Femur (tissue), 1 donor: ENCODE measurements at regions not wholly inside any gene's neighbourhood (a gene's known extent, or its start where the extent isn't known, plus 50 kb on each side); places are given as distances from the start of the nearest gene placed in this dataset.

Experiments used
- DNase-seq: peaks from one replicate; pipeline ENCODE4 v3.0.0-alpha.2; 2017

DNA sequence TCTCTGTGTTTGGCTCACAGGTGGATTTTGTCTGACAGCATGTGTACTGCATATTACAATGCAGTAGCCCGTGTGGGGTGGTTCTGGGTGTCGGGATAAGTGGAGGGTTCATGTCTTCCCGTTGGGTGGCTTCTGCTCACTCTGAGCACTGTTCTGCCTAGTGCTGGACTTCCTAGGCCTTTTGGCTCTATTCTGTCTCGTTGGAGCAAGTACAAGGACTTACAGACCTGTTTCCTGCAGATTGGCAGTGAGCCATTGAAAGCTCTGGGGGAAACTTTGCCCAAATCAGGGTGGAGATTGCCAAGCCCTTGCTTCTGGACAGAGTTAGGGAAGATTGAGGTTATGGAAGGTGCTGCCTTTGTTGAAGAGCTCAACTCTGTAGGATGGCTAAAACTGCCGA is 91.1 kb upstream of the SLC4A4 start:
- no peak for DNase-seq

DNA sequence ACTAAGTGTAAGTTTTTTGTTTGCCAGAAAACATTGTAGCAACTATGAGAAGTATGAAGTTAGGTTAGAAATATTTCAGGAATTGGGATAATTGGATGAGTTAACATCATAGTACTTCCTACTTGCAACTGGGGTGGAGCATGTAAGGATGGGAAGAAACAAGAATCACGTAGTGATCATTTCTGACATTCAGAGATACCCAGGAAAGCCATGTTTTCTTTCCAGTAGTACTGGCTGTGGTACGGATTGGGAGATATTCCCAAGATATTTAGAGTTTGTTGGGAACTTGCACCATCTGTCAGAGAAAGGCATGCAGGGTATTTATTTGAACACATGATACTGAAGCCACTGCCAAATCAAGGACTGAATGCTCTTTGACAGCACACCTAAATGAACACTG is 87.6 kb upstream of the SLC4A4 start:
- DNase-seq, result no peak

DNA sequence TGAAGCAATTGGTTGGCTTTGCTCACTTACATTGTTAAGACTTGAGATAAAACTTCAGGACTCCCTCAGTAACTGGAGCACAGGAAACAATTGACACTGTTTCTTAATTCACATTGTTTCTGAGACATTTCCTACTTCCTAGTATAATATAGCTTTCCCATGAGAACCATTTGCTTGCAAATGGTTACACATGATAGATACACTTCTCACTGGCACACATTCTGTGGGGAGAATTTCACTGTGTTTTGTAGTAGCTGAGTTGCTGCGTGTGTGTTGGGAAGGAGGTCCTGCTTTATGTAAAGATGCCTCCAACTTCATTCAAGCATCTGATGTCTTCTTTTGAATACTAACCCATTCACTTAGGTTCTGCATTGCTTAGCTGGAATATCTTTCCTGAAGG is 85.3 kb upstream of the SLC4A4 start:
- no peak for DNase-seq

DNA sequence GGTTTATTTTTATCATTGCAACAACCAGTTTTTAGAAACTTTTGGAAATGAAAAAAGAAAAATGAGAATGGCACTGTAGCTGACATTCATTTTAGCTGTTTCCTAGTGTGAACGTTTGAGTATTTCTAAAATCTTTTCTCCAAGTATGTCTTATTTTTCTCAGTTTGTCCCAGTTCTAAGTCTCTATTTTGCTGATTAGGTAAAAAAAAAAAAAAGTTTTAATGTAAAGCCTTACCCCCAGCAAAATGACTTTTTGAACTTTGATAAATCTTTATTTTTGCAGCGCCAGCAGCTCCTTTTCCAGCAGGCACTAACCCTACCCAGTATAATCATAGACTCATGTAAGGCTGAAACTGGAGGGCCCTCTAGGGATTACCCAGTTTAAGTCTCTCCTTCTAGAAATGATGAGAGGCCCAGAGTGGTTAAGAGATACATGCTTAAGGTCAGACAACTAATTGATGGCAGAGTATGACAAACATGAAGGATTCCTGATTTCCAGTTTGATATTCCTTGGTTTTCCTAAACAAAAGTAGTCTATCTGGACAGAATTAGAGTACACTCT is 84.3 kb upstream of the SLC4A4 start:
- no peak for DNase-seq

DNA sequence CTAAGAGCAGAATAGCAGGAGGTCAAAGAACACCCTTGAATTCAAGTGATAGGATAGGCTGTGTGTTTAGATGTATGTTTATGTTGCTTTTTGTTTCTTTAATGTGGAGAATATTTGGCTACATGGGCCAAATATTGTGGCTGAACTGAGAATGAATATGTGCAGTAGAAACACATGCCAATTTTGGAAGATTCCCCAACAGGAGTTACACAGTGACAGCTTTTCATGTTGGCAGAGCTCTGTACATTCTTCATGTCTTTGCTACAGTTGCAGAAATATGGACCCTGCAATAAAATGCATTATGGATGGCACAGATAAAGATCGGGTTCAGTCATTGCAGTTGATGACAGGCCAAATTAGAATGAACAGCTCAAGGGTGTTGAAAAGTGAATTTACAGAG is 82.8 kb upstream of the SLC4A4 start:
- no peak for DNase-seq

DNA sequence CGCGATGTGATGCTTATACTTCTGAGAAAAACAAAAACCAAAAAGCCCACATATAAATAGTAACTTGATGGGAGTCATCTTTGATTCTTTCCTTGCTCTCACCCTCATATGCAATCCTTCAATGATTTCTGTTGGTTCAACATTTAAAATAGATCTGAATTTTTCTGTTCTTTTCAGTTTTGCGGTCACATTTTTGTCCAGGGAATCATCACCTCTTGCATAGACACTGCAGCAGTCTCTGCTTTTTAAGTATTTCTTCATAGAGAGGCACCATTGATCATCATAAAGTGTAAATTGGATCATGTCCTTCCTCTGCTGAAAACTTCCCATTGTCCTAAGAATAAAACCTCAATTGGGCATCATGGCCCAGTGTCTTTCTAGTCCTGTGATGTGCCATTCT is 81.1 kb upstream of the SLC4A4 start:
- DNase-seq, result no peak

DNA sequence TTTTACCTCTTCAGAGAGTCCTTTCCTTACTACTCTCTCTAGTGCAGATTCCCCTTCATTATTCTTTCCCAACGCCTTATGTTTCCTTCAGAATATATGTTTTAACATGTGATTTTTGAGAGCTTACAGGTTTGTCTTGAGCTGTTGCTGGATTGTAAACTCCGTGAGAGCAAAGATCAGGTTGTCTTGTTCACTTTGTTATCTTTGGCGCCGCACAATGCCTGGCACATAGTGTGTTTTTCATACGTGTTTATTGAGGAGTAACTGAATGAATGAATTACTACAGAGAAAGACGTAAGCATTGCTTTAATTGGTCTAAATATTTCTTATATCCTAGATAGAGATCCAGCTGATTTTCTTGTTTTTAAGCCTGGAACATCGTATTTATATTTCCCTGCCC is 80.5 kb upstream of the SLC4A4 start:
- no peak for DNase-seq

DNA sequence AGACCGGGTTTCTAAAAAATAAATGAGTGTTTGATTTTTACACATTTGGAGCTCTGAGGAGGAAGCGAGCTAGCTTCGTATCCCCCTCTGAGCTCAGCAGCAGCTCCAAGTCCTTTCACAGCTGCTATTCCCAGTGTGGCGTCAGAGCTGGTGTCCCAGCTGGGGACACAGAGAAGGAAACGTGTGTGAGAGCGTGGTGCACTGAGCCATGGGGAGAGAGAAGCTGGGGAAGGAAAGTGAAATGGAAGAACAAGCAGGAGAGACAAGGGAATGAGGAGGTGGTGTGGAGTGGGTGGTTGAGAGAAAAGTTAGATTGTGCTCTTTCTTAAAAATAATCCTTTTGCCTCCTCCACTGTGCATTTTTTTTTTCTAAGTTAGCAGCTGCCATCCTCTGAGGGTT is 79.5 kb upstream of the SLC4A4 start:
- no peak for DNase-seq

DNA sequence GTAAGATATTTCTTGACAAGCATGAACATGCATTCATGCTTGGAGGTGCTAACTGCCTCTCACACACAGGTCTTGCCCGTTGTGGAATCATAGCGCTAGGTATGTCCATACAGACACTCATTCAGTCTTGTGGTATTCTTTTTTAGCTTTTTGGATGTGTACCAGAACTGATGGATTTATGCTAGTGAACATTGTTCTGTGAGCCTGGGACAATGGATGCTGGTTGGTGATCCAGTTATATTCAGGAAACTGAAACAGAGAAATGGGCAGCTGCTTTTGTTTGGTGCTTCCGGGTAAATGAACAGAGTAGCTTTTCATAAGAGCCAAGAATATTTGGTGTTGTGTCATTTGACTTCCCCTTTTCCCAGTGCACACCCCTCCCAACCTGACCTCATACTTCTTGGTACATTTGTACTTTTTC is 78.9 kb upstream of the SLC4A4 start:
- DNase-seq, result no peak

DNA sequence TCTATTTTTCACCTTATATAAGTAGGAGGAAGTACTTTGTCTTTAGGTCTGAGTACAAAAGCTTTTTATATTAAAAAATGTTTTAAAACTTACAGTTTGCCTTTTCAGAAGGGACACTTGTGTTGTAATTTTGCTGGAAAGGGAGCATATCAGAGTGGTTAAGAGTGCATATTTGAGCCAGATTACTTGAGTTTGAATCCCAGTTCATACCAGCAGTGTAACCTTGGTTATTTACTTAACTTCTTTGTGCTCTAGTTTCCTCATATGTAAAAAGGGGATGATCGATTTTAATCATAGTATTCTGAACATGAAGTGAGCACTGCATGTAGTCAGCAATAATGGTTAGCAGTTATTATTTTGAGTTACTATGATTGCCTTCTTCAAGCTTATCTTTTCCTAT is 78.3 kb upstream of the SLC4A4 start:
- no peak for DNase-seq

DNA sequence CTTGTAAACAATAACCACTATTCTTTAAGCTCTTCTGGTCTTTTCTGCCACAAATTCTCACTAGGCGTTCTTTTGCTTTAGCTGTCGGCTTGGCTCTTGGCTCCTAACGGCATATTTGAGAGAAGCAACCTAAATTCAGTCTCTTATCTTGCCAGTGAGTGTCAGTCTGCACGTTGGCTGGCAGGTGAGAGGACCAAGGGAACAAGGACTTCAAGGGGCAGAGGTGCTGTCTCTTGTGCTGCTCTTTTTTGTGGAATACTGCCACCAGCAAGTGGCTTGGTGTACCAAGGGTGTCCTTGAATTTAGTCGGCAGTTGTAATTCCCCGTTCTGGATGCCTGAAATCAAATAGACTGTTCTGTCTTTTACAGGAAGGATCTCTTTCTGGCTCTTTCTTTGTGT is 77.8 kb upstream of the SLC4A4 start:
- no peak for DNase-seq

DNA sequence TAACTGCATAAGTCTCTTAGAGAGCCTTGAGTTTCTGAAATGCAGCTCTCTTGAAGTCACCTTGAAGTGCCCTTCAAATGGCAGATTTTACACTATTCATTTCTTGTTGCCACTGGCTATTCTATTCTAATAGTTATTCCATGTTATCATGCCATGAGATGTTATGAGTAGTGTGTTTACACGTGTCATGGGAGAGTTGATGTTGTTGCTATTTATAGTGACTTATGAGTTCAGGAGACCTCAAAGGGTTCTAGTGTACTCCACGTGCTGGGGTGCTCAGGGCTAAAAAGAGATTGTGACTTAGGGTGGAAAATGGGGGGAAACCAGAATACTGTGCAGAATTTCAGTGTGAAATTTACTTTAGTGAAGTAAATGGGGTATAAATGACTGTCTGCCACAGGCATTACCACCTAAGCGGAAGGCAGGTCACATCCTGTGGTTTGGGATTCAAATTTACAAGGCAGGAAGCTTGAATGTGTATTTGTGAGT is 77.1 kb upstream of the SLC4A4 start:
- no peak for DNase-seq

DNA sequence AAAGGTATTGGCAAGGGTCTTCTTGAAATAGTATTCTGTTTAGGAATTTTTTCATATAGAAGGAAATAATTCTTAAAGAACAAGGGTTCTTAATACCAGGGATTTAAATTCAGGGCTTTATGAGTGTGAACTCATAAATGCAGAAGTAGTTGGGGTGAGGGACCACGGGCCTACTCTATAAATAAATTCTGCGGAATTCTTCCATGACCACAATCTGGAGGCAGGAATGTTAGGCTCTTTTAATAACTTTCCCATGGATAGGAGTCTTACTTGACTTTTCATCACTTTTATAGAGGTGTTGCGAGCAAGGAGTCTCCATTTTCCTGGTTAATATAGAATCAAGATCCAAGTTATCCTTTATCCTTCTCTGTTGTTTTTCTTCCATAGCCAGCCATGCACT is 76.7 kb upstream of the SLC4A4 start:
- DNase-seq, result no peak

DNA sequence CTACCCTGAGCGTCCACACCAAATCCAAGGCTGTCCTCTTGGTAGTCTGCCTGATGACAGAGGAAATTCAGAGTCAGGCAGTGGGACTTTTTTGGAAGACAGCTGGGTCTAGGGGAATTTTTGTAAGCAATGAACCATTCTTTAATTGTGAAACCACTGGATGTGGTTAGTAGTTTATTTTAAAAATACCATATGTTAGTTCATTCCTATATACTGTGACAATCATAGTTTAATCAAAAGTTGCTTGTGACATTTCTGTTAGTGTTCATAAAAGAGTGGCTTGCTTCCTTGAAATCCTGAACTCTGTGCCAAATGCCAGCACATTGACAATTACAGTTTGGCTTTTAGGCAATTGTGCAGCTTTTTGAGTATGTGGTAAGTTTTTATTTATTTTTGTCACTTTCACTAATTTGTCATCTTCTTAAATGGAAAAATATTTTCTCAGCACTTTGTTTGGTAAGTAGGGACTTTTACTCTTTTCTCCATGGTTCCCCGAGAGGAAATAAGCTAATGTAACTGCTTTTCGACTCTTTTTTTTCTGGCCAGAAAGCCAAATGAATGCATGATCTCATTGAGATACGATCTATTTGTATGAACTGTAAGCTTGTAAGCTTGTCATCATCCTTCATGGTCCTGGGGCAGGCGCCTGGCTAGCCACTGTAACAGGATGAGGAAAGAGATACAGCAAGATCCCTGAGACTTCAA is 72.6 kb upstream of the SLC4A4 start:
- no peak for DNase-seq

DNA sequence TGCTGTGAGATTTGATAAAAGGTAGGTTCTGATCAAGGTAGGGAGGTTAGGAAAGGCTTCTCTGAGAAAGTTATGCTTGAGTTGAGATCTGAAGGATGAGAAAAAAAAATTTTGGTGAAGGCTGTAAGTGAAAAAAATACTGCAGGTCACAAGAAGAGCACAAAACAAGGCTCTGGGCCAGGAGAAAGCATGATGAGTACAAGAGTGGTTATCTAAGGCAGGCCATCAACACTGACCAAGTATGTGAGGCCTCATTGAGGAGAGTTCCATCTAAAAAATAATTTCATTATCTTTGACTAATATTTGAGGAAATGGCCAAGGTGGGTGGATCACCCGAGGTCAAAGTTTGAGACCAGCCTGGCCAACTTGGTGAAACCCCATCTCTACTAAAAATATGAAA is 71.6 kb upstream of the SLC4A4 start:
- no peak for DNase-seq

DNA sequence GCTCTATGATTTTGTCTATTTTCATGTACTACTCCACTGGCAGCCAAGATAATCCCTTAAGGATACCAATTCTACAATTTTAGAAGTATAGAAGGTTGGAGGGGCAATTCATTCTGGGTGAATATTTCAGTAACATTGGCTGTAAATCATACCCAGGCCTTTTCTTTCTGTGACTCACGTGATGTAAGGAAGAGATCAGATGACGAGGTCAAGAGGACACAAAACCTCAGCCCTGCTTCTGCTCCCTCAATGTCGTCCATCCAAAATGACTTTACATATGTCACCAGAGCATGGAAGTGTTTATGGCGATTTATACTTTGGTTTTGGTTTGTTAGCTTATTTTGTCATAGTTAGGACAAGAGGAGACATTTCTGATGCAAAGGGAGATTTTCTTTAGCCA is 70.7 kb upstream of the SLC4A4 start:
- DNase-seq, result no peak

DNA sequence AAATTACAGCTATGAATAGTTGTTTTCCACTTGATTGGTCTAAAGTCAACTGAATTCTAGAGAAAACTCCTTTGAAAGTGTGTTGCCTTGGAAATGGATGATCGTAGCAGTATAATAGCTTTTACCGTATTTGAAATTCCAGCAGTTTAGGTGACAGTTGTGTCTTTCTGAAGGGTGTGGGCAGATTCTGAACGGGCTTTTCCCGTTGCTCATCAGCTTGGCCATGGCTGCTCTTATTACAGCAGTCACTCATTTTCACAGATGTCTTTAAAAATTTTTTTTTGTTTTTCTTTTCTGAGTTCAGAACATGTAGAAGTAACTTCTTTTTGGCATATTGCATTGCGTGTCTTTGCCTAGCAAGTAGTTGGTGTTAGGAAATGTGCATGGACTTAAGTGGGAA is 69.6 kb upstream of the SLC4A4 start:
- no peak for DNase-seq

DNA sequence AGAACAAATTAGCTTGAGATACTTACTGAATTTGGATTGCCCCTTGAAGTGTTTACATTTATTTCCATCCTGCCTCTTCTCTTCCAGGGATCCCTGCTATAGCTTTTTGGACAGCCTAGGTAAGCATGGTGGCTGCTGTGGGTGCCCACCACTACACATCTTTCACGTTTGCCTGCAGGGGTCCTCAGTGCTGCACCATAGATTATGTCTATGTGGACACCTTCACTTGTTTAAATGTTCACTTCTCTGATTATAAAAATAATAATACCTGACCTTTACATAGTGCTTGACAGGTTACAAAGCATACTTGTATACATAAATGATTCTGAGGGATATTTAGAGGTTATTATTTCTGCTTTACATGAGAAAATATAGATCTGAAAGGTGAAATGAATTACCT is 67.9 kb upstream of the SLC4A4 start:
- DNase-seq, result no peak

DNA sequence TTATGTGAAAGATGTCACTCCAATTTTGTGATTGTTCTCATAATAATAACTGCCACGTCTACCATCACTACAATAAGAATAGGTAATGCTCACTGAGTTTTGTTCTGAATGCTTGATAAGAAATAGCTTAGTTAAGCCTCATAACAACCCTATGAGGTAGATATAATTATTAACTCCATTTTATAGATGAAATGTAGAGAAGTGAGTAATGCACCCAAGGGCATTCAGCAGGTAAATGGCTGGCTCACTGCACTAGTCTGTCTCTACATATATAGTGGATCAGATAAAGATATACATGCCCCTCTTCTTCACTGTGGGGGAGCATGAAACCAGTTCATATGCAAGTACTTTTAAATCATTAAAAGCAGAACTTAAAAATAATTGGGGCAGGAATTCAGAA is 65.8 kb upstream of the SLC4A4 start:
- no peak for DNase-seq

DNA sequence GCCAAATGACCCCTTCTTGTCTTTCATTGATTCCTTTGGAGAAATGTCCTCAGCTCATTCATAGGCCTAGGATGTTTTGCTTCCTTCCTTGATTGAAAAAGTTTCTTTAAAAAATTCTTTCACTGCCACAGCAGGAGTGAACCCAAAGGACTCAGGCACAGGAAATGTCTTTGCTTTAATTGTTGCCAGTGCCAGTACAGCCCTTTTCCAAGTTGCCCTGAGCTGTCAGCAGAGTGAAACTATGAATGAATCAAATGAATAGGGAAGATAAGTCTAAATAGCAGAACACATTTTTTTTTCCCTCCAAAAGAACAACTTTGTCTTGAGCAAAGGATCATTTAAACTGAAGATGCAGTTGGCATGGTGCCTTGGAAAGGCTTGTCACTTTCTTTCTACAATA is 63.8 kb upstream of the SLC4A4 start:
- no peak for DNase-seq

DNA sequence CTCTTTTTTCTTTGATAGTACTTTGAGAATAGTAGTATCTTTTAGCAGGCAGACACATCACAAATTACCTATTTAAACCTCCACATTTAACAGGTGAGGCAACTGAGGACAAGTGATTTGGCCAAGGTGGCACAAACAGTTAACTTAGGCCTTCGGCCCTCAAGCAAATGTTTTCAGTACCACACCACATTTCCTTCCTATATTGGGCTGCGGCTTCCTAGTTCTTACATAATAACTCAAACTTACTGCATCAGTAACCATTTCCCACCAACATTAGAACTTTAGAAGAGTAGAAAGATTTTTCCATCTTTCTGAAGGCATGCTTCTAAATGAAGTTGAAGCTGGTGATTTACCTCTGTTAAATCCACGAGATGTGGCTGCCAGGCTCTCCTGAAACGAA is 63.2 kb upstream of the SLC4A4 start:
- no peak for DNase-seq

DNA sequence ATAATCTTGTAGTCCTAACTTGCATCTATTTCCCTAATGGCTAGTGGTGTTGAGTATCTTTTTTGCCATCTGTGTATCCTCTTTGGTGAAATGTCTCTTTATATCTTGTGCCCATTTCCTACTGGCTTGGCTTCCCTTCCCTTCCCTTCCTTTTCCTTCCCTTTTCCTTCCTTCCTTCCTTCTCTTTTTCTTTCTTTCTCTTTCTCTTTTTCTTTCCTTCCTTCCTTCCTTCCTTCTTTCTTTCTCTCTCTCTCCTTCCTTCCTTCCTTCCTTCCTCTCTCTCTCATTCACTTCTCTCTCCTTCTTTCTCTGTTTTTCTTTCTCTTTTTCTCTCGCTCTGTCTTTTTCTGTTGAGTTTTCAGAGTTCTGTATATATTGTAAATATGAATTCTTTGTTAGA is 61.5 kb upstream of the SLC4A4 start:
- no peak for DNase-seq

DNA sequence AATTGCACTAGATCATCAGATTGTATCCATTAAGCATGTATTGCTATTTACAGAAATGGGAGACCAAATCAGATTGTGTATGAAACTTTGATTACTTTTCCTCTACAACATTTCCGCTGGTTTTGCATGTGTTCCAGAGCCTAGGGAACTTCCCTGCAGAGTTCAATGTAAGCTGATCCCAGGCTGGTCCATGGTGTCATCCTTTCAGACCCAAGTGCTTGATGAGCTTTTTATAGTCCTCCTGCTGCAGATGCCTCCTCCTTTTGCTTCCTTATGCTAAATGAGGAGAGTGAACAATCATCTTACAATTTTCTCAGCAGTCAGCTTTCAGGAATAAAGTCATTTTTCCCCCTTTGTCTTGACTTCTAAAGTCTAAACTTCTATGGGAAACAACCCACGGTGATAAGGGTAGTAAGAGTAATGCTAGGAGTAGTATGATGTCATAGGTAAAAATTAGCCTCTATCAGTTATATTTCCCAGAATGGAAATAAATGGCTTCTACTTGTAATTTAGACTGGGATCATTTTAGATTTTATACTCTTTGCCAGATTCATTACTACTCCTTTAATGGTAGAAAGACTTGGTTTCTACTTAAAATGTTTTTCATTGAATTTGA is 55.1 kb upstream of the SLC4A4 start:
- DNase-seq, result no peak

DNA sequence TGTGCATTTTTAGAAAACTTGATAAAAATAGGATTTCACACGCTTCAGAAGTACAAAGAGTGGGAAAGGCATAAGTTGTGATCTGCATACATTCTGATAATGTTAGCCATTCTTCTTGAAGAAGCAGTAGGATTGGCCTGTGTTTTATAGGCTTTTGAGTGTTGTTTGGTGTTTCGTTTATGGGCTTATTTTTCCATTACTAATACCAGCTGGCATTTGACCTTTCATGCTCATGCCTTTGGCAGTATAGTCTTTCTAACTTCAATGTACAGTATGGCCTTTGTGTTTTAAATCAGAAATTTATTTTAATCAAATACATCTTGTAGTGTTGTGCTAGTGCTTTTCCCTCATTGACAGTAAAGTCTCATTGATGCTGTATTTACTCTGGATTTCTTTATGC is 51.5 kb upstream of the SLC4A4 start:
- DNase-seq, result no peak

DNA sequence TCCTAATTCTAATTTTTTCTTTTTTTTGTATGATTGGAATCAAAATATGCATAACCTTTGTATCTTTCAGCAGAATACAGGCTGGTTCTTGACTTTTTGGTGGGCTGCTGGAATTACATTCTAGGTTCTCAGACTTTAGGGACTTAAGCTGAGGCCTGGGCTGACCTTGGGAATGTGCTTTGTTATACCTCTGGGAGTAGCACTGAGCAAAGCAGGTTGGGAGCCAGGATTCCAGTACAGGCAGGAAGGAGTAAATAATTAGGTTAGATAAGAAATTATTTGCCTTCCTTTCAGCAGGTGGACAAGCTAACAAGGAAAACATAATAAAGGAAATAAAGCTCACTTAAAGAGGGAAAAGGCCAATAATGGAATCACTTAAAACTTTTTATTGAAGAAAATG is 49.9 kb upstream of the SLC4A4 start:
- DNase-seq, result no peak
